ENCODE measurements at regions not wholly inside any gene's neighbourhood (a gene's known extent, or its start where the extent isn't known, plus 50 kb on each side); places are given as distances from the start of the nearest gene placed in this dataset.

GRCh38 chr9:18330401-18331309 lies 143.3 kb upstream of the ADAMTSL1 start:
- ATAC-seq (no peak), DNase-seq (no peak)
- TF ChIP-seq CTCF (IDR thresholded peaks at IDR 0.05), result no peak
- intact Hi-C loops (cut with DNase I), result no loop called here
- H3K4me3 ChIP-seq, result no peak overlapping the region
- no peaks in the 10 kb centered on the region for H3K36me3 ChIP-seq
- no peaks in the 10 kb centered on the region for H3K9me3 ChIP-seq
- H3K27me3 ChIP-seq (ENCODE audit: low read depth), result no peaks in the 10 kb centered on the region
- no peak overlapping the region for H3K27ac ChIP-seq
- no peaks in the 10 kb centered on the region for H3K4me1 ChIP-seq

GRCh38 chr9:18331310-18331684 lies 142.7 kb upstream of the ADAMTSL1 start:
- no peaks in the 10 kb centered on the region for H3K9me3 ChIP-seq
- no peaks in the 10 kb centered on the region for H3K27me3 ChIP-seq (ENCODE audit: low read depth)
- ATAC-seq (no peak), DNase-seq (no peak)
- no peak overlapping the region for H3K27ac ChIP-seq
- intact Hi-C loops (cut with DNase I), result no loop called here
- H3K4me1 ChIP-seq, result no peaks in the 10 kb centered on the region
- no peak overlapping the region for H3K4me3 ChIP-seq
- H3K36me3 ChIP-seq, result no peaks in the 10 kb centered on the region
- no peak for TF ChIP-seq CTCF (IDR thresholded peaks at IDR 0.05)

DNA sequence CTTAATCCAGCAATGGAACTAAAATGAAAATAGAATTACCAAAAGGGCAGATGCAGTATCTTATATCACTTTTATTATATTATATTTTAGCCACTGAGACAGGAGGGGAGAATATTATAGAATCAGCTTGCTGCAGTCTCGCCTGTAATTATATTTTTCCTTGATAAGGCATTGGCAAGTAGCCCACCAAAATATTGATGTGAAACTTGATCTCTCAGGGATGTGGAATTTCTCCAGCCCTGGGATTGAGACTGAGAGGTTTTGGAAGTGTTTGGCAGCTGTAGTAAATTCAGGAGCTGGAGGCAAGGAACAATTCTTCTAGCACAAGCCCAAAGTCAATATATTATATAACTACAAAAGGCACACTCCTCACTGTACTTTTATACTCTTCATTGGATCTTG lies 142.1 kb upstream of the ADAMTSL1 start:
- Histone ChIP-seq H3K27ac (no peak overlapping the region), H3K36me3 (no peaks in the 10 kb centered on the region), H3K9me3 (no peaks in the 10 kb centered on the region), H3K27me3 (ENCODE audit: low read depth) (no peaks in the 10 kb centered on the region), H3K4me3 (no peak overlapping the region), H3K4me1 (no peaks in the 10 kb centered on the region)
- DNase-seq (no peak), ATAC-seq (no peak)
- TF ChIP-seq CTCF (IDR thresholded peaks at IDR 0.05), result no peak
- intact Hi-C loops (cut with DNase I), result no loop called here

DNA sequence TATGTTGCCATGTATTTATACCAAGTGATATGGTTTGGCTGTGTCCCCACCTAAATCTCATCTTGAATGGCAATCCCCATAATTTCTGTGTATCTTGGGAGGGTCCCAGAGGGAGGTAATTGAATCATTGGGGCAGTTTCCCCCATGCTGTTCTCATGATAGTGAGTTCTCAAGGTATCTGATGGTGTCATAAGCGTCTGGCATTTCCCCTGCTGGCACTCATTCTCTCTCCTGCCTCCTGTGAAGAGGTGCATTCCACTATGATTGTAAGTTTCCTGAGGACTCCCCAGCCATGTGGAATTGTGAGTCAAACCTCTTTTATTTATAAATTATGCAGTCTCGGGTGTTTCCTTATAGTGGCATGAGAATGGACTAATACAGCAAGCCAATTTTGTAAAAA lies 140.8 kb upstream of the ADAMTSL1 start:
- ATAC-seq, result no peak
- intact Hi-C loops (cut with DNase I), result no loop called here

GRCh38 chr9:18335825-18336224 lies 138.1 kb upstream of the ADAMTSL1 start:
- DNase-seq, result no peak
- no peak overlapping the region for H3K4me3 ChIP-seq
- ATAC-seq, result no peak
- no peaks in the 10 kb centered on the region for H3K27me3 ChIP-seq (ENCODE audit: low read depth)
- no peaks in the 10 kb centered on the region for H3K36me3 ChIP-seq
- H3K9me3 ChIP-seq, result no peaks in the 10 kb centered on the region
- no peaks in the 10 kb centered on the region for H3K4me1 ChIP-seq
- no peak for TF ChIP-seq CTCF (IDR thresholded peaks at IDR 0.05)
- no peak overlapping the region for H3K27ac ChIP-seq
- intact Hi-C loops (cut with DNase I), result no loop called here

More for the DNA sequence above, 140.8 kb upstream of the ADAMTSL1 start:
- Histone ChIP-seq H3K4me1 (no peaks in the 10 kb centered on the region), H3K36me3 (no peaks in the 10 kb centered on the region), H3K27me3 (ENCODE audit: low read depth) (no peaks in the 10 kb centered on the region), H3K9me3 (no peaks in the 10 kb centered on the region), H3K4me3 (no peak overlapping the region), H3K27ac (no peak overlapping the region)
- DNase-seq, result no peak
- TF ChIP-seq CTCF (IDR thresholded peaks at IDR 0.05), result no peak
